ENCODE measurements at regions not wholly inside any gene's neighbourhood (a gene's known extent, or its start where the extent isn't known, plus 50 kb on each side); places are given as distances from the start of the nearest gene placed in this dataset.
"Not testable (repeated sequence)": the region's sequence is repeated elsewhere in the genome, so short reads cannot be mapped to it uniquely, and the experiment has no call there.

DNA sequence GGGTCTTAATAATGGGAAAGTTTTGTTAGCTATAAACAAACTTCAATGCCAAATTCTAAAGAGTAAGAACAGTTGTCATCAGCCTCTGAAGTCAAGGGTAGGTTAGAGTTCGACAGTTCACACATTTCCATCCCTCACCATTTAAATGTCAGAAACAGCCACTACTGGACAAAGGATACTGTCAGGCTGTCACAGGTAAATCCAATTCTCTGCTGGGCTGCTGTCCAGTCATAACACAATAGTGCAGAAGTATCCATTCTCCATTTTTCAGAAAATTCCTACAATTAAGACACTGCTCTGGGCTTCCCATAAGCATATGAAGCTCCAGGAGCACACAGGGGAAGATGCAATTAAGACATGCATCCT lies 221.4 kb downstream of the RPS29 start:
- DNase-seq, result no peak

DNA sequence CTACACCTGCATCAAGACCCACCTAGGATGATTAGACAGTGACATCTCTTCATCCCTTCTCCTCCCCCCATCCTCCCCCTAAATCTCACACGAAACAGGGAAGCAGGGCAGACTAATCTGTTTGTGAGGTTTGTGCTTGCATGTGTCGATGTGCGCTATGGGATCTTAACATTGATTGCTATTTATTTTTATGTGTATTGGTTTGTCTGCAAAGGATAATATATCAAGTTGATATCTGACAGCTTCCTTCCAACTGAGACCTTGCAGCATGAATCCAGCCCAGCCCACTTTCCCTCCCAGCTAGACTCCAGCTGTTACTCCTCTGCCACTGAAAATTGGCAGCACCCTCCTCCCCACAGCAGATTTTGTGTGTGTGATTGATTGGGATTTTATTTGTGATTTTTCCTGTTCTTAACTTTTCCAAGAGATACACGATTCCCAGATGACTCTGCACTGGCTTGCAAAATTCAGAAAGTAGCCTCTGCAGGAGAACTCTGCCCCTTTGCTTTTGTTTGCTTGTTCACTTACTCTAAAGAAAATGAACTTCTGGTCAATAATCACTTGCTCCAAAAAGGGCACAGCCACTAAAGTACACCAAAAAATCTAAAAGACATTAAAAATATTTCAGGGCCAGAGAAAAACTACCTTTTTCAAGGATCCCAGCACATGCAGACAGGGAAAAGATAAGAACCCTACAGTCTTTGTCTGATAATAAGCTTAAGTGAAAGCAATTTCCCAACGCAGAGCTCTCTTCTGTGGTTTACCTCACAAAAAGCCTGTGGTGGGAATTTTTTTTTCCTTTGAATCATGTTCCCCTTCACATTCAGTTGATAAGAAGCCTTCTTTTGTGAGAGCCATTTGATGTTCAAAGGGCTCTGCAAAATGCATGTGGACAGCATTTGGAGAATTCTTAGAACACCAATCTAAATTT lies 222.1 kb downstream of the RPS29 start:
- no peak for DNase-seq

DNA sequence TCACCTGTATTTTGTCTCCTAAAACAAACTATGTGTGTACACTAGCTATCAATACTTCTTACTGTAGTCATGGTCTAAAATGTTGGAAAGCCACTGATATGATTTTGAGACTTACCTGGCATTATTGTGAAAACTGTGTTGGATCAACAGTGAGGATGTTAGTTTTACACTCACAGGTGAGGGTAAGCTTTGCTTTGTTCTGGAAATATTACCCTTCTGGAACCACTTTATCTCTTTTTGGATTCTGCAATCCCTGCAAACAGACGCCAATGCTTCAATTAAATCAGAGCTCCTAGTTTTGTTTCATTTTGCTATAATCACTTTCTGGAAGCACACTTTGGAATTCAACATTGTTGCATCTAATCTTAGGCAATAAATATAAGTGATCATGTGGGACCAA lies 223.3 kb downstream of the RPS29 start:
- DNase-seq, result no peak

DNA sequence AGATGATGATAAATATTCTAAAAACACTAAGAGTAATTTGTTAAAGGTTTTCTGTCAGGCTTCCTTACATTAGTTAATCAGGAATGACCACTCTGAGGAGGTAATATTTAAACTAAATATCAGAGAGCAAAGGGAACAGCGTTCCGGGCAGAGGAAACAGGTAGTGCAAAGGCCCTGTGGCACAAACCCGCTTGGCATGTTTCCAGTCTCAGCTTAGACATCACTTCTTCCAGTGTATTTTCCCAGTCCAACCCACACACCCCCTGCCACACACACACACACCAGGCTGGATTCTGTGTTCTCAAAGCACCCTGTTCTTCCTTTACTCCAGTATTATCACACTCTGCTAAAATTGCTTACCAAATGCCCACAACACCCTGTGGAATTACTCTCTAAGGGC lies 247.1 kb downstream of the RPS29 start:
- DNase-seq, result no peak

DNA sequence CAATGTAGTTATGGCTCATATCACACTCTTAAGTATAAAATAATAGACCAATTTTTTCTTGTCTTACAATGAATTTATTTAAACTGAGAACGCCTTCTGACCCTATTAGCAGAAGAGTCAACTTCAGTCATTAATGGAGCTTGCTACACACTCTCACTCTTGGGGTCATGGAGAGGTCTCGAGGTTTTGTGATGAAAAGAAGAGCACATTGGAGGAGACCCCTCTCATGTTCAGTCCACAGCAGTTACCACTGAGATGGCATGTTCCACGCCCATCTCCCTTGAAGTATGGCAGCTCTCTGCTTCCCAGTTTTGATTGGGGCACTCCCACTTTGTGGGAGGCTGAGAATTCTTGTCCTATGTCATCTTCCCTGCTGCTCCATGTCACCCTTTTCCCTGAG lies 266.4 kb downstream of the RPS29 start:
- no peak for DNase-seq

DNA sequence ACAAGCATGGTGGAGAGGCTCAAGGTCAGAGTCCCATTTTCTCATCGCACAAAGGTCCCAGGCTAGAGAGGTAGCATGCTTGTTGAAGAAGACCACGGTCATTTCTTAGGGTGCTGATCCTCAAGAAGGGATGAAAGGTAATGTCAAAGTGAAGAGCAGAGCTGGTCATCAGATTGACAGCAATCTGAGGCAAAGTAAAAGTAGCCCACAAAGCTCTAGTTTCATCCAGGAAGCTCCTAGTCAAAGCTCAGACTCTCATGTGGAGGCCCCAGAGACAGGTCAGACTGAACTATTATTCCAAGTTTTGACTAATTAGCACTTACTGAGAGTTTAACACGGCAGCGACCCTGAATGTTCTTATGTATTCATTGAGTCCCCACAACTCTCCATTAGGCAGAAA lies 270.6 kb downstream of the RPS29 start:
- no peak for DNase-seq

DNA sequence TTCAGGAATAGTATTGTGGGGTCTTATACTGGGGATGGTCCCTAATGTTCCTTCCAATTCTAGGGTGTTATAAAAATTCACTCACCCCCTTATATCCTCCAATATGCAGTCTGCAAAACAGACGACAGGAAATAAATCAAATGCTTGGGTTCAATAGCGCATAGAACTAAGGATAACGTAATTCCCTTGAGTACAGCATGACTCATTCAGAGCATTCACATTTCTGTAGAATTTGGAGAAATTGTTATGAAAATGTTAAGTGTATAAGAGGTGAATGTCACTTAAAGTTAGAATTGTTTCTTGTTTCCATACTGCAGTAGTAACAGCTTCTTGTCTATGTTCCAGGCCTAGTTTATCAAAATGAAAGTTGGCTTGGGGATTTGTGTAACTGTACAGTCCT lies 271.4 kb downstream of the RPS29 start:
- no peak for DNase-seq

DNA sequence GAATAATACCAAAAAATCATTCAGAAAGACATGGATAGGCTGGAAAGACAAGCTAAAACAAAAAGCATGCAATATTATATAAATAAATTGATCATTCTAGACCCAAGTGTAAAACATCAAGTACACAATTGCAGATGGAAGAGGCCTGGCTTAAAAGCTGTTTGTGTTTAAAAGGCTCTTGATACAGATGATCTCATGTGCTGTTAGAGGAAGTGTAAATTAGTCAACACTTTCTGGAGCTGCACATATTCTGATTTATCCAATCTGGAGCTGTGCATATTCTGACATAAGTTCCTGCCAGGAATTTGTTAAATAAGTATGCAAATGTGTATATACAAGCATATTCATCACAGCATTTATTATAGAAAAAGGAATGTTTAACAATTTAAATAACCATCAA lies 273.1 kb downstream of the RPS29 start:
- no peak for DNase-seq

DNA sequence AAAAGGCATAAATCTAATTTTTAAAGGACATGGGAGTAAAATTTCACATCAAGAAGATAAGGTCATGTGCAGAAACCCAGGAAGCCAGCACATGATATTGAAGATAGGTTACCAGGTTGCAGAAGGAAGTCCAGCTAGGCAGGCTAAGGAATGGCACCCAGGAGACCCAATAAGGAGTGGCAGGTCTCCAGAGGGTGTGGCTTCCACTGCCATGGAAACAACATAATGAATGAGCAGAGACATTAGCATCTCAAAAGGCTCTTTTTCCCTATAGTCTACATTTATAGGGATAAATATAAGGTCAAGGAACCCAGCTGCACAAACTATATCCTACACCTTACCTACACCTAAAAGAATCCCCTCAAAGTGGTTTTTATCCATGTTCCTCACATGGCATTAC lies 275.9 kb downstream of the RPS29 start:
- DNase-seq, result no peak

DNA sequence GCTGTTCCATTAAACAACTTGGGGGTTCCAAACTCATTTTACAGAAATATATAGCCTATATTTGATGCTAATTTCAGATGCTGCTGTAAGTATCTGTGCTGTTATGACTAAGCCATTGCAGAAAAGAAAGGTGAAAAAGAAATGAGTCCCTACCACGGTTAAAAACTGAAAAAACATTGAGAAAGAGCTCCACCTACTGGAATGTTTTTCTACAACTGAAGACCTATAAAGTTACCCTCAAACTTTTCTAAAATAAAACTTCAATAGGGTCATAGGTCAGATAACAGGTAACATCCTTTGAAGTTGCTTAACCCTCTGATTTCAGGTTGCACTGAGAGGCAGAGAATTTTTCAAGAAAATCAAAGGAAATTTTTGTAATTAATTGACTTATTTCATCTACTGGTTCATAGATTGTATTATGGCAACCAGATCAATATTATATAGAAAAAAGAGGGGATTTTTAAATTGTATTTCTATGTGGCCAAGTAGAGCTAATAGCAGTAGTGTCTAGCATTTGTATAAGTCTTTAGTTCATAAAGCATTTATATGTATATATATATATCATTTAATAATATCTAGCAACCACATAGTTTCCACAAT lies 279.9 kb downstream of the RPS29 start:
- DNase-seq, result no peak

DNA sequence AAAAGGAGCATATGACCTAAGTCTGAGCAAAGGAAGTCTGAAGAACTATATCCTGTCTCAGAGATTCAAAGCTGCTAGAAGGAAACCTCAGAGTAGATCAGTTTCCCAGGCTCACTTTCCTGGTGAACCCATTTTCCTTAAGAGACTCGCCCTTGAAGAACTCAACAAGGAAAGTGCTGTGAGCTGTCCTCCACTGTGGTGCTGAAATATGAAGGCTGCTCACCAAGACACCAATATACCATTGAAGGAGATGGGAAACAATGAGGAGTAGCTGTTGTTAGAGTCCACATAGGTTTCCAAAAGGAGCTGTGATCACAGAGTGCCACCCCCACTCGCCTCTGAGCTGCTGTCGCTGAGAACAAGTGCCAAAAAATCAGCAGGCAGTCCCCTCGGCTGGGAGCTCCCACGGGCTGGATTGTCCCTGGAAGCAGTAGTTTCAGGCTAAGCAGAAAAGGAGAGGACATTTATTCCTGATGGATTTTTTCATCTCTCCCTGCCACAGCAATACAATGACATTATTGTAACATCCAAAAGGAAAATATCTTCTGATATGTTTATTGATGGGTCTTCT lies 282.1 kb downstream of the RPS29 start:
- no peak for DNase-seq

DNA sequence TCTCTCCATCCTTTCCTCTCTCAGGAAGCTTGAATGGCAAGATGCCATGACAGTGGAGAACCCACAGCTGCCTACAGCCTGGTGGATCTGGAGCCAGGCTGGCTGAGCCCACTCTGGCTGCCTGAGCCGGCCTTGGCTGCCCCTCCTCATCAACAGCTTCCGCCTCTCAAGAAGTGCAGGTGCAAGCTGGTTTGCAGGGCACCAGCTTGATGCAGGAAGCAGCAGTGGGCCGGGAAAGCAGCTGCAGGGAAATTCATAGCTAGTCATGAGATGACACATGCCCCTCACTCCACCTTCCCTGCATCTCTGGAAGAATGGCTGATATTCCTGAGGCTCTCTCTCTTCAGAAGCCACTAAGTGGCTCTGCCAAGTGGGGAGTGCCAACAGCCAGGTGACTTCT lies 289.1 kb downstream of the RPS29 start:
- no peak for DNase-seq

DNA sequence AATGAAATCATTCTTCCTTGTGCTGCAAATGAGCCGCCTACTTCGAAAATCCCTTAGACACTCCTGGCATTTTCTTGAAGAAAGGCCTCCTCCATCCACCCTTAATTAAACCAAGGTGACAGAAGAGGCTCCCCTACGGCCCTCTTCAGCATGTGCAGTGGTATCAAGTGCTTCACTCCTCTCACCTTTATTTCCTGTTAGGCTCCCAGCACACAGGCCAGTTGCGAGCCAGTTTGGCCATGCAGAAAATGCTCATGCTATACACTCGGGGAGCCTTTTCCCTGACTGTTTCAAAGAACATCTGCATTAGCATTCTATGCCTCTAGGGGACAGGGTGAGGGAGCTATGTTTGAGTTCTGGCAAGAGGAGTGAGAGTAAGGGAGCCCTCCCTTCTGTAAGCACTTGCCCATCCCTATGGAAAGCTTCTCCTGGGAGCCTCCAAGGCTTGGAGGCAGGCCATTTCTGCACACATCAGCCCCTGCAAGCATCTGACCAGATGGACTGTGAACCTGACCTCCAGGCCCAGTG lies 291.5 kb downstream of the RPS29 start:
- no peak for DNase-seq

DNA sequence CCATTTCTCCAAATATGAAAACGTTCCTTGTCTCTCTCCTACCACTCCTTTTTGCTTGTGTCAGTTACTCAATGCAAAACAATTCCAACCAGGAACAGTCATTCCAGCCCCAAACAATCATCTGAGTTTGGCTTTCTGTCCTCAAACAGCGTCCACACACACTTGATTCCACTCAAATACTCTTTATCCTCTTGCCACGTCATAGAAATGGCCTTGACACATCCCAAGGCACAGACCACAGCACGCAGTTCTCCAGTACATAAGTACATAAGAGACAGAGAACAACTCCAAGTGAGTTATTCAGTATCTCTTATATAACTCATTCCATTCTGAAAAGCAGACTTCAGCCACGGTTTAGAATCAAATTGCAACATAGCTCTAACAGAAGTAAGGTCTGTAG lies 299.2 kb downstream of the RPS29 start:
- no peak for DNase-seq

DNA sequence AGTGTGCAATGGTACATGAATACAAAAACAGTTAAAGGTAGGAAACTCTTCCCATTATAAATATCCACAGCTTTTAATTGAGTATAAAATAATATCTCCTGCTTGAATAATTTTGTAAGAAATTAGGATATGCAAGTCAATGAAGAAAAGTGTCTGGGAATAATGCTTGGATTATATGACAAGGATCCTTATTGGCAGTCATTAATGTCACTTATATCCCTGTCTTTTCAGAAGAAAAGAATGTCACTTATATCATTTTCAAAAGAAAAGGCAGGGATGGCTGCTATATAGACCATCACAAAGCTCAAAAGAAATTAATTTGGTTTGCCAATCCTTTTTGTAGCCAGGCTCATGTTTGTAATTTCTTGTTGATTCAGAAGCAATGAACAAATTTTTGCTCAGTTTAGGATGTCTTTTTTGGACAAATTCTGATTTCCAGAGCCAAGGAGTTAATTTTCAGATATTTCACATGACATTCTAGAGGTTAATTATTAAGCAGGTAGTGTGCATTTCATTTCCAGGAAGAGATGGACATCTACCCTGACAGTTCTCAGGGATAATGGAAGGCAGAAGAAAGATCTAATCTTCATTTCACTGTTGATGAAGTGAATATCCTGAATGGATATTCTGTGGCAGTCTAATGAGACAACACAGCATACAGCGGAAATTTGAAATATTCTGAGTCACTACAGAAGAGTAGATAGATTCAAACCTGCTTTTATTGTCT lies 299.8 kb downstream of the RPS29 start:
- no peak for DNase-seq

DNA sequence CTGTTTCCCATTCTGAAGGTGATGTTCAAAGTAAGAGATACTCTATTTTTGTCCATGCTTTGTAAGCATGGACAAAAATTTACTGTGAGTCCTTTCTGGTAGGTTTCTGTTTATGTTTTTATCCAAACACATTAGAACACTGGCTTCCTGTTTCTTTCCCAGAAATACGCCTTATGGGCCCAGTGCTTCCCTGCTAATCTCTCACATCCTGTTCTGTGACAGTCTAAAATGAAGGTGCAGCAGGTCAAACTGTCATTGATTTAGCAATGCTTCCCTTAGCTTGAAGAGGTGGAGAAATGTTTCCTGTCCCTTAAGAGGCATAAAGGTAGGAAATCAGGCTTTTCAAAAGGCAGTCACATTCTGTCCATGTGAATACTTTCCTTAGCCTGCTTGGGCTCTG lies 305.6 kb downstream of the RPS29 start:
- no peak for DNase-seq

DNA sequence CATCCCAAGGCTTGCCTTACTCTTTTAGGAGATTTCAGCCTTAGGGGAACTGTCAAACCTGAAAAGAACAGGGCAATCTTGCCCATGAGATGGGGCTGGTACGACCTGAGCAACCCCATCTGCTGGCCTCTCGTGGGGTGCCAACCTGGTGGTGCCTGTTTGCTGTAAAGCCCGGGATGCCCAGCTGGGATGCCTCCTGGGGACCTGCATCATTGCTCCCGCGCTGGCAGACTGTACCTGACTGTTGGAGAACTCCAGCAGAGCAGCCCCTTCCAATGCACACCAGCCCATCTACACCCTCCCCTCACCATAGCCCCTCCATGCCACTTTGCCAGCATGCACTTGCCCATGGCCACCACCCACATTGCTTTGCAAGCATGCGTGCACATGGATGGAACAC lies 335.7 kb downstream of the RPS29 start:
- DNase-seq, result no peak

DNA sequence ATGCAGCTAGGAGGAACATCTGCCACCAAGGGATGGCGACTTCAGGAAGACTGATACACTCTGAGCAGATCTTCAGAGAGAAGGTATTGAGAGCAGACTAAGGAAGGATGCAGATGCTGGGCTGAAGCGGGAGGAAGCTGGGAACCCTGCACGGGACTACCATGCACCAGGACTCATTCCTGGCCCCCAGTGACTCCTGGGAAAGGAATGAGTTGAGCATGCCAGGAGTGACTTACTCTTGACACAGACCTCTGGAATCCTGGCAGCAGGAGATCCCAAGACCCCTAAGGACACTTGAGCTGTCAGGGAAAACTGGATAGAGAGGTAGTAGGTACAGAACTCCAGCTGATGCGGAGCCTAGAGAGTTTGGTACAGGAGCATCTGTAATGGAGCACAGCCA lies 336.1 kb downstream of the RPS29 start:
- DNase-seq, result no peak

DNA sequence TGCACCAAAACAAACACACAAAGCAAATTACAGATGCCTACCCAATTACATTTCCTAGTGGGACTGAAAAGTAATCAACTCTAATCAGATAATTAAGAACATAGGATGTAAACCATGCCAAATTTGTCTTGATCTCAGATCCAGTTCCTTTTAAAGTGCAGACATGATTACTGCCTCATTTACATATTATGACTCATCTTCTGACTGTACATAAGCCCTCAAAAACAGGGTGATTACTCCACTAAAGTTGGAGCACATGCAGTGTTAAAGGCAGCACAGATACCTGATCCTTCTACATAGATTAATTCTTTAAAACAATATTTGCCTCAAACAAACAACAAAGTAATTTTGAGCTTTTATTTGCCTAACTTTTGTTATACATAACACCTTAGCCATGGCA lies 337.2 kb downstream of the RPS29 start:
- no peak for DNase-seq

DNA sequence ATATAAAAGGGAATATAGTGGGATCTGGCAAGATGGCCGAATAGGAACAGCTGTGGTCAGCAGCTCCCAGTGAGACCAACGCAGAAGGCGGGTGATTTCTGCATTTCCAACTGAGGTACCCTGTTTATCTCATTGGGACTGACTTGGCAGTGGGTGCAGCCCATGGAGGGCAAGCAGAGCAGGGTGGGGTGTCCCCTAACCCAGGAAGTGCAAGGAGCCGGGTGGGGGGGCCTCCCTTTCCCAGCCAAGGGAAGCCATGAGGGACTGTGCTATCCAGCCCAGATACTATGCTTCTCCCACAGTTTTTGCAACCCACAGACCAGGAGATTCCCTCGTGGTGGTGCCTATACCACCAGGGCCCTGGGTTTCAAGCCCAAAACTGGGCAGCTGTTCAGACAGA lies 342.4 kb downstream of the RPS29 start:
- not testable (repeated sequence) for DNase-seq

DNA sequence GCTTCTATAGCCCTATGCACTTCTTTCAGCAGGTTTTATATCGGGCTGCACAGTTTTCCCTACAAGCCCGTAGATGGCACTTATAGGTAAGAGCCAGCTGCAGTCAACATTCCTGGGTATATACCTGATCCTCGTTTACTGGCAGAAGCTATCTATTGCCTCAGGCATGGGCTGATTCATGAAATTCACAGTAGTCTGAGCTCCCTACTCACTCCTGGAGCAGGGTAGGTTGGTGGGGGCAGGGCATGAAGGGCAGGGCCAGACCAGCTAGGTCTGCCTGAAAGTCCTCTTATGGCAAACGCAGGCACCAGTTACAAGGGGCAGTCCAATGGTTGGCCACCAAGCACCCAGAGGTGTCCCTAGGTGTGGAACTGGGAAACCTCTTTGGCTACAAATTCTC lies 345.8 kb downstream of the RPS29 start:
- no peak for DNase-seq

DNA sequence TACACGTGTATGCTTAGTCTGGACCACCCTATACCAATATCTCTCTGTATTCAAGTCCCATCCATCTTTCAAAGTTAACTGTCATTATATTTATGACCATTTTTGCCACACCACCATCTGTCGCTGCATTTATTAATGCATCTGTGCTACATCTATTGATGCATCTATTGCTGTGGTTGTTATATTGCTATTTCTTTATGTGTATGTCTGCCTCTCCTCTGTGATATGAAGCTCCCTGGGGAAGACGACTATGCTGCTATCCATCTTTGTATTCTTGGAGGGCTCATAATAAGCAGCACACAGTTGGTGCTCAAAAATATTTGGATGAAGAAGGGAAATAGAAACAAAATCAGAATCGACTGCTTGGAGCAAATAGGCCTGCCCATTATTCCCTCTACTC lies 357.6 kb downstream of the RPS29 start:
- no peak for DNase-seq

DNA sequence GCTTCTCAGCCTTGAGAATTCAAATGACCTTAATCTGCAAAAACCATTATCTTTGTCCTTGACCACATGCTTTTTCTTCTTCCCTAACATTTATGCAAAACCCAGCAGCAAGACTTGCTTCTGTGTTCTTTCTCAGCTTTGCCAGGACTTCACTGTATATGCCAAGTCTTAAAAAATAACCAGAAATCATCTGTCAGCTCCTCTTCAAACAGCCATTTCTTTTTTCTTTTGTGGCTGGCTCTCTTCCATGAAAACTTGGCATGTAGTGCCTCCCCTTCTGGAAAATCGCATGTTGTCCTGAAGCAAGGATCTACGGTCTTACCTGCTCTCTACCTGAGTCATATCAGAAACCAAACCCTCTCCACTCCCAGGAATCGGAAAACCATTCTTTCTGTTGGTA lies 364.9 kb downstream of the RPS29 start:
- no peak for DNase-seq

DNA sequence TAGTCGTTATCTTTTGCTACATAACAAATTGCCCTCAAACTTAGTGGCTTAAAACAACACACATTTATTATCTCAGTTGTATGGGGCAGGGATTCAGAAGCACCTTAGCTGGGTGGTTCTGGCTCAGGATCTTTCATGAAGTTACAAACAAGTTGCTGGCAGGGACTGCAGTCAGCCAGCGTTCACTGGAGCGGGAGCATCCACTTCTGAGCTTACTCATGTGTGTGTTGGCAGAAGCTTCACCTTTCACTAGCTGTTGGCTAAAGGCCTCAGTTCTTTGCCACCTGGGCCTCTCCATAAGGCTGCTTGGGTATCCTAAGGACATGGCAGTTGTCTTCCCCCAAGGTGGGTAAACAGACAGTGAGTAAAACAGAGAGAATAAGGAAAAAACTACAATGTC lies 365.7 kb downstream of the RPS29 start:
- no peak for DNase-seq

Measured in NCI-H1092 (cell line).